Smooth muscle cell (in vitro differentiated cells): ENCODE measurements at regions not wholly inside any gene's neighbourhood (a gene's known extent, or its start where the extent isn't known, plus 50 kb on each side); places are given as distances from the start of the nearest gene placed in this dataset.

Source experiments
- DNase-seq: peaks from one replicate; lab custom pipeline; 2025; ENCODE audit not compliant: unreplicated experiment; lab: John Stamatoyannopoulos, UW
- H2AFZ ChIP-seq: fragments of 200-600 bp; sonication (generic); 2 replicates; pipeline ENCODE4 v1.6.0; 2016; ENCODE audit warnings: antibody characterized with exemption, low read depth, mild to moderate bottlenecking
- H3F3A ChIP-seq: fragments of 200-600 bp; sonication (generic); 2 replicates; pipeline ENCODE4 v1.6.0; 2017; ENCODE audit warnings: antibody characterized with exemption, low read depth
- H3K27ac ChIP-seq: fragments of 200-600 bp; sonication (generic); 2 replicates; pipeline ENCODE4 v1.5.1; 2016; ENCODE audit warnings: low read depth, mild to moderate bottlenecking
- H3K27me3 ChIP-seq: fragments of 200-600 bp; sonication (generic); 2 replicates; pipeline ENCODE4 v1.6.1; 2016; ENCODE audit warnings: low read depth, mild to moderate bottlenecking
- H3K36me3 ChIP-seq: fragments of 200-600 bp; sonication (generic); 2 replicates; pipeline ENCODE4 v1.5.1; 2016; ENCODE audit warnings: low read depth
- H3K4me1 ChIP-seq: fragments of 200-600 bp; sonication (generic); 2 replicates; pipeline ENCODE4 v1.5.1; 2016; ENCODE audit warnings: low read depth
- H3K4me2 ChIP-seq: fragments of 200-600 bp; sonication (generic); 2 replicates; pipeline ENCODE4 v1.6.0; 2016; ENCODE audit warnings: mild to moderate bottlenecking
- H3K4me3 ChIP-seq: fragments of 200-600 bp; sonication (generic); 2 replicates; pipeline ENCODE4 v1.5.1; 2016; ENCODE audit warnings: mild to moderate bottlenecking
- H3K79me2 ChIP-seq: fragments of 200-600 bp; sonication (generic); 2 replicates; pipeline ENCODE4 v1.6.0; 2016; ENCODE audit warnings: low read depth, mild to moderate bottlenecking
- H3K9ac ChIP-seq: fragments of 200-600 bp; sonication (generic); 2 replicates; pipeline ENCODE4 v1.6.0; 2016; ENCODE audit warnings: low read depth
- H3K9me3 ChIP-seq: fragments of 200-600 bp; sonication (generic); replicated peaks from 2 replicates; pipeline ENCODE4 v1.5.1; 2016; ENCODE audit warnings: low read depth
- H4K20me1 ChIP-seq: fragments of 200-600 bp; sonication (generic); 2 replicates; pipeline ENCODE4 v1.6.0; 2016; ENCODE audit warnings: low read depth
- CTCF ChIP-seq: fragments of 200-600 bp; sonication (generic); IDR thresholded peaks from 2 replicates; pipeline ENCODE4 v1.5.1; 2017; ENCODE audit warnings: borderline replicate concordance, mild to moderate bottlenecking, antibody characterized with exemption; ENCODE audit not compliant: insufficient read depth, poor library complexity, severe bottlenecking
- WGBS: methylation state at CpG from one replicate; pipeline ENCODE4 v1.1.7; 2016; ENCODE audit warnings: low lambda C conversion rate; 5-methylcytosine and 5-hydroxymethylcytosine counted together

- H2AFZ ChIP-seq = no peak overlapping the region
Observed at GRCh38 chr2:19295998-19296502, 62.4 kb downstream of the OSR1 start.

GRCh38 chr2:19292007-19292406 lies 66.4 kb downstream of the OSR1 start:
- no peak overlapping the region for H3K4me2 ChIP-seq
- H3K4me1 ChIP-seq = no peaks in the 10 kb centered on the region
- WGBS = 87% methylated on average over 5 of the region's 5 CpGs
- no peak for TF ChIP-seq CTCF
- H3K36me3 ChIP-seq = no peaks in the 10 kb centered on the region
- H4K20me1 ChIP-seq = no peaks in the 10 kb centered on the region
- no peak for DNase-seq
- no peaks in the 10 kb centered on the region for H3F3A ChIP-seq
- H3K9ac ChIP-seq = no peak overlapping the region
- no peaks in the 10 kb centered on the region for H3K27me3 ChIP-seq
- H3K4me3 ChIP-seq = no peak overlapping the region
- no peaks in the 10 kb centered on the region for H3K79me2 ChIP-seq
- H2AFZ ChIP-seq = no peak overlapping the region
- no peak overlapping the region for H3K27ac ChIP-seq
- H3K9me3 ChIP-seq = no peaks in the 10 kb centered on the region

More at GRCh38 chr2:19295998-19296502, 62.4 kb downstream of the OSR1 start:
- Histone ChIP-seq H3K4me1 (no peaks in the 10 kb centered on the region), H3K36me3 (no peaks in the 10 kb centered on the region), H3K27ac (no peak overlapping the region), H3K4me2 (no peak overlapping the region), H3K27me3 (no peaks in the 10 kb centered on the region), H3K9ac (no peak overlapping the region), H3K4me3 (no peak overlapping the region), H4K20me1 (no peaks in the 10 kb centered on the region), H3K79me2 (no peaks in the 10 kb centered on the region), H3F3A (no peaks in the 10 kb centered on the region), H3K9me3 (no peaks in the 10 kb centered on the region)
- TF ChIP-seq CTCF = no peak
- WGBS = 100% methylated on average over 3 of the region's 3 CpGs
- DNase-seq = no peak

DNA sequence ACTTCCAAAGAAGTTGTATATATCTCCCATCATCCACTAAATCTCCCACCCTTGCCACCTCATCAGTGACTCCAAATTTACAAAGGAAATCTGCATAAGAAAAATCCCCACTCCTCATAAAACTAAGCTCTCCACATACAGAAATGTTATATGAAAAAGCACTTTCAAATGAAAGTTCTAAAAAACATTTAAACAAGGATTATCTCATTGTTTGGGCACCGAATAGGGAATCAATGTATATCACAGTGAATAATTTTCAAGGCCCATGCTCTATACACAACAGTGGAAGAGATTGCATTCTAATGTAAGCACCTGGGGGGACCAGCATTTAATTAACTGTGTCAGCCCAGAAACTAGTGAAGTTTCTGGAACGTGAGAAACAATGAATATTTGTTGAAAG lies 70.1 kb downstream of the OSR1 start:
- no peaks in the 10 kb centered on the region for H4K20me1 ChIP-seq
- no peaks in the 10 kb centered on the region for H3K27me3 ChIP-seq
- no peak for TF ChIP-seq CTCF
- no peak overlapping the region for H3K4me2 ChIP-seq
- no peaks in the 10 kb centered on the region for H3K9me3 ChIP-seq
- H2AFZ ChIP-seq = no peak overlapping the region
- H3K4me1 ChIP-seq = no peaks in the 10 kb centered on the region
- no peaks in the 10 kb centered on the region for H3K79me2 ChIP-seq
- no peak overlapping the region for H3K27ac ChIP-seq
- no peaks in the 10 kb centered on the region for H3K36me3 ChIP-seq
- 66% methylated on average over 2 of the region's 2 CpGs for WGBS
- no peak overlapping the region for H3K4me3 ChIP-seq
- no peaks in the 10 kb centered on the region for H3F3A ChIP-seq
- DNase-seq = no peak
- no peak overlapping the region for H3K9ac ChIP-seq

DNA sequence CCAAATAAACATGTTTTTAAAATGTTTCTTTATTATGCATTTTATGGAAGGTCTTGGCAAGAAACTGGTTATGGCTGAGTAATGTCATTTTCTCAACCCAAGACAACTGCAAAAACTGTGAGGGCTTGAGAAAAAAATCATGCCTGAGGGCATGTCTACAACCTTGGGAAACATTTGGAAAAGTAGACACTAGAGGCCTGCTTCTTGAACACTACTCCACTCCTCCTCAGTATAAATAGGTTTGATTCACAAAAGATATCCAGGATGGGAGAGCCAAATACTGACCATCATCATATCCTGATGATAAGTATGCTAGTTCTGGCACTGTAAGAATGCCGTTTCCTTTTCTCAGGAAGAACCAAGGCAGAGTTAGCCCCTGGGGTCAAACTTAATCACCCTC lies 71.1 kb downstream of the OSR1 start:
- no peaks in the 10 kb centered on the region for H3K9me3 ChIP-seq
- H3K27me3 ChIP-seq = no peaks in the 10 kb centered on the region
- H4K20me1 ChIP-seq = no peaks in the 10 kb centered on the region
- H3K4me1 ChIP-seq = no peaks in the 10 kb centered on the region
- no peaks in the 10 kb centered on the region for H3F3A ChIP-seq
- WGBS = 71% methylated on average over 1 of the region's 1 CpG
- no peak overlapping the region for H3K27ac ChIP-seq
- no peak overlapping the region for H3K4me2 ChIP-seq
- no peaks in the 10 kb centered on the region for H3K36me3 ChIP-seq
- no peak overlapping the region for H2AFZ ChIP-seq
- H3K4me3 ChIP-seq = no peak overlapping the region
- TF ChIP-seq CTCF = no peak
- no peak overlapping the region for H3K9ac ChIP-seq
- H3K79me2 ChIP-seq = no peaks in the 10 kb centered on the region
- no peak for DNase-seq
